HG02938 (cell line): ENCODE measurements at regions not wholly inside any gene's neighbourhood (a gene's known extent, or its start where the extent isn't known, plus 50 kb on each side); places are given as distances from the start of the nearest gene placed in this dataset.
"Not testable (repeated sequence)": the region's sequence is repeated elsewhere in the genome, so short reads cannot be mapped to it uniquely, and the experiment has no call there.

Source experiments
- ATAC-seq: cut with Tn5 transposase; IDR thresholded peaks from one replicate; pipeline ENCODE4 v1.9.1; 2021; ENCODE audit warnings: mild to moderate bottlenecking, moderate library complexity; ENCODE audit not compliant: unreplicated experiment

DNA sequence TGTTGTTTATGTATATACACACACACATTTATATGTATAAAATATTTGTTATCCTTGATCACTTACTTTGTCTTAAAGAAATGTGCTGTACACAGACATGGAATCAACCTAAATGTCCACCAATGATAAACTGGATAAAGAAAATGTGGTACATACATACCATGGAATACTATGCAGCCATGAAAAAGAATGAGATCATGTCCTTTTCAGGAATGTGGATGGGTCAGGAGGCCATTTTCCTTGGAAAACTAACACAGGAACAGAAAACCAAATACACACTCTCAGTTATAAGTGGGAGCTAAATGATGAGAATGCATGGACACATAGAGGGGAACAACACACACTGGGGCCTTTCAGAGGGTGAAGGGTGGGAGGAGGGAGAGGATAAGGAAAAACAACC, 534.7 kb downstream of the FLRT2 start:
- ATAC-seq, result not testable (repeated sequence)

GRCh38 chr14:86057018-86057667, 527.2 kb downstream of the FLRT2 start:
- ATAC-seq, result no peak

DNA sequence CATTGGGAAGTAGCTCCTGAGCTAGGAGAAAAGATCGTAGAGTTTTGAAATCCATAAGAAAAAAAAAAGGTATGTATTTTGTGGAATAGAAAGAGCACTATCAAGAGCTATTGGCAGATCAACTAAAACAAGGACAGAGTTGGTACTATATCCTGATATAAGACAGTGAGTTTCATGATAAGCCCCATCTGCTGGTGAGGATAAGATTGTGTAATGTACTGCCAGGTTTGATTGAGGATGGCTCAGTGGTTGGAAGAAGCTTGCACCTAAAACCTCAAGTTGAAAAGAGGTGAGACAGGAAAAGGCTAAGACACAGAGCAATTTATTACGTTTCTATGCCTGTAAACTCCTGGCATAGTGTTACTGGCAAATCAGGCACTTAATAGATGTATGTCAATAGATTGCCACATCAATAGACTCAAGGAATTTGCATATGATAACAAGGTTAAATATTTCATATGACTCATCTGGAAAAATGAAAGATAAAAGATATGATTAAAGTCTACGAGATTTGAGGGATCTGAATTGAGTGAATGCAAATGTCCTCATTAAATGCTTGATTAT, 525.6 kb downstream of the FLRT2 start:
- ATAC-seq, result no peak

- ATAC-seq, result no peak
Measured at GRCh38 chr14:86052868-86053267, 522.9 kb downstream of the FLRT2 start.

GRCh38 chr14:86050757-86051156, 520.8 kb downstream of the FLRT2 start:
- no peak for ATAC-seq

DNA sequence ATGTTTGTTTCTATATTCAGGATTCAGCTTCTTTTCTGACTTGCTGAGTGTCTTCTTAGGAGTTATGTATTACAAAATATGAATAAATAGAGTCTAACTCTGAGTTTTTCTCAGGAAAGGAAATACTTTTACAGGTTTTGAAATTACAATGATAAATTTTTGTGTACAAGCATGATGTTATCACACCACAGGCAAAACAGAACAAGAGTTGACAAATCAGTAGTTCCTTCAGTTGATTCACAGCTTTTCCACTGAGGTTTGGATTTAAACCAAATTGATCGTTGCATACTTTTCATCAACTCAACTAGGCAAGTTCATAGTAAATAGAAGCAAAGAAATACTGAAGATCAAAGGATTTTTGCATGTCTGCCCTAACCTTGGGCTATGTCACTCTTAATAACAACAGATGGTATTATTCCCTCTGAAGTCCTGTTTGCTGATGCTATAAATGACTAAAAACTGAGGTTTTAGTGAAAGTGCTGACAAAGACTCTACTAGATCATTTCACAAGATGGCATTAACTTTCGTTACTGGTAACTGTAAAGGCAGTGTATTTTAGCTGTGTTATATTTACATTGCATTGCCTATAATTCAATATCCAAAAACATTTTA, 520.2 kb downstream of the FLRT2 start:
- ATAC-seq, result no peak

- ATAC-seq, result no peak
Measured at GRCh38 chr14:86039176-86039575, 509.2 kb downstream of the FLRT2 start.

DNA sequence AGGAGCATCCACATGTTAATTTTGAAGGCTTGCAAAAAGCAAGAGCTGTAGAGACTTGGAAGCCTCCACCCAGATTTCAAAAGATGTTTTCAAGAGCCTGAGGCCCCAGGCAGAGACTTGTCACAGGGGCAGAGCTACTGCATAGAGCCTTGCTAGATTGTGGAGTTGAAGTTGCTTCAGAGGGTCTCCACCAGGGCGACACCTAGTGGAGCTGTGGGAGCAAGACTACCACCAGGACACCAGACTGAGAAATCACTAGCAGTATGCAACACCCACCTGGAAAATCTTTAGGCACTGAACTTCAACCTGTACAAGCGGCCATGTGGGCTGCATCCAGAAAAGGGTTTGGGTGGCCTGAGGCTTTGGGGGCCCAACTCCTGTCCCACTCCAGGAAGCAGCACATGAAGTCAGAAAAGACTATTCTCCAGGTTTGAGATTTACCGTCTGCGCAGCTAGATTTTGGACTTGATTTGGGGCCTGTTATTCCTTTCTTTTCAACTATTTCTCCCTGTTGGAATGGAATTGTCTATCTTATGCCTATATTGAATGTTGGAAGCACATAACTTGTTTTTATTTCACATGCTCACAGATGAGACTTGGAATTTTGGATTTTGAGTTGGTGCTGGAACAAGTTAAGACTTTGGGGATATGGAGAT, 508.6 kb downstream of the FLRT2 start:
- peak; percentile 78 for ATAC-seq

- ATAC-seq, result no peak
Measured at GRCh38 chr14:86035882-86036281, 505.9 kb downstream of the FLRT2 start.

DNA sequence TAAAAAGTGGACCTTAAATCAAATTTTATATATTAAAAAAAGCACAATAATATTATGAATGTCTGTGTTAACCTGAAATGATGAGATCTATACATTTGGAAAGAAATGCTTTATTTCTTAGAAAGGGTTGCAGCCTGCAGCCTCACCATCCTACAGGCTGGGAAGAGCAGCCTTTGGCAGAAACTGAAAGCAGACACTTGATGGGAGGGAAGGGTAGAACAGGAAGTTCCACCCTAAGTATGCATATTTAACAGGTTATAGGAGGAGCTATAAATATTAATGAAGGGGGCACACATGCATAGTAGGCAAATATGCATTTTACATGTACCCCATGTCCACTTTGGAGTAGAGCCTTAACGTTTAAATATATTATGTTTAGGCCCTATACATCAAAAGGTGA, 498.0 kb downstream of the FLRT2 start:
- no peak for ATAC-seq

GRCh38 chr14:86027144-86027543, 497.2 kb downstream of the FLRT2 start:
- no peak for ATAC-seq

DNA sequence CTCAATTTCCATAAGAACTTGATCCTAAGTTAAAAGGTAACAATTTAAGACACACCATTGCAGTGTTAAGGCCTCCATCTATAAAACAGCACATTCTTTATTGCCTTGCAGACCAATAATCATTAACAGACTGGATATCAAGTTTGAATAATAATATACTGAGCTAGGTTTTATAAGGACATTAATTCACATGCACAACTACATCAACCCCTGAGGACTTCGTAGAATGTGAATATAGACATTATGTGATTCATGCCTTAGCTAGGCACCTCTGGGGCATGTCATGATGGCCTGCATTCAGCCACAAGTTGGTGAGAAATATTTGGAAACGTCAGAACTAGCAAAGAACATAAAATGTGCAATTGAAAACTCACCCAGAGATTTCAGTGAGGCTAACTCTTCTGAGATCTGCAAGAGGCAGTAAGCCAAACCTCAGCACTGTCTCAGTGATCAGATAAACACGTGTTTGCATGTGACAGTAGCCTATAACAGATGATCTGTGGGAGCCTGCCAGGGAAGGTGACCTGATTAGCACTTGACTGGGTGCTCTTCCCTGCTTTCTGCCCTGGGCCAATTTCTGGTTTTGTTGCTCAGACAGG, 492.2 kb downstream of the FLRT2 start:
- ATAC-seq, result no peak

DNA sequence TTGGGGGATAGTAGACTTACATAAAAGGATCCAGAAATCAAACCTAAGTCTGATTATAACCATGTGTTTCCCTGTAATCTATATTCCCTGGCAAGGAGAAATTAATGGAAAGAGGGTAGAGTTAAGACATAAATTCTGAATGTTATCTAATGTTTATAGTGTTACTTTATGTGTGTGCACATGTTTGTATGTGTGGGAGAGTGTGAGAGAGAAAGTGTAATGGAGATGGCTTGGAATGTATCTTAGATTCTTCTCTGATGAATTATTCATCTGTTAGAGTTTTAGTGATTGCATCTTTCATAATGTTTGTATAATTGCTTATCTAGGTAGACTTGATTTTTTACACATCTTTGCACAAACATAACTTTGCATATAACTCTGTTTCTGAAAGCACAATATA, 490.9 kb downstream of the FLRT2 start:
- no peak for ATAC-seq

DNA sequence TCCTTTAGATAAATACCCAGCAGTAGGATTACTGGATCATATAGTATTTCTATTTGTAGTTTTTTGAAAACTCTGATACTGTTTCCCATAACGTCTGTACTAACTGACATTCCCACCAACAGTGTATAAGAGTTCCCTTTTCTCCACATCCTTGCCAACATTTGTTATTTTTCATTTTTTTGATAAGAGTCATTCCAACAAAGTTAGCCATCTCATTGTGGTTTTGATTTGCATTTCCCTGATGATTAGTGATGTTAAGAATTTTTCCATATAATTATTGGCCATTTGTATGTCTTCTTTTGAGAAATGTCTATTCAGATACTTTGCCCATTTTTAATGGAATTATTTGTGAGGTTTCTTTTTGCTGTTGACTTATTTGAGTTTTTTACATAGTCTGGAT, 486.0 kb downstream of the FLRT2 start:
- ATAC-seq, result no peak

GRCh38 chr14:86015511-86015910, 485.6 kb downstream of the FLRT2 start:
- ATAC-seq, result no peak

GRCh38 chr14:86013641-86014040, 483.7 kb downstream of the FLRT2 start:
- no peak for ATAC-seq

- no peak for ATAC-seq
Measured at GRCh38 chr14:86012461-86012860, 482.5 kb downstream of the FLRT2 start.

- no peak for ATAC-seq
Measured at GRCh38 chr14:86003998-86004397, 474.1 kb downstream of the FLRT2 start.

GRCh38 chr14:85996551-85996950, 466.6 kb downstream of the FLRT2 start:
- ATAC-seq, result no peak

DNA sequence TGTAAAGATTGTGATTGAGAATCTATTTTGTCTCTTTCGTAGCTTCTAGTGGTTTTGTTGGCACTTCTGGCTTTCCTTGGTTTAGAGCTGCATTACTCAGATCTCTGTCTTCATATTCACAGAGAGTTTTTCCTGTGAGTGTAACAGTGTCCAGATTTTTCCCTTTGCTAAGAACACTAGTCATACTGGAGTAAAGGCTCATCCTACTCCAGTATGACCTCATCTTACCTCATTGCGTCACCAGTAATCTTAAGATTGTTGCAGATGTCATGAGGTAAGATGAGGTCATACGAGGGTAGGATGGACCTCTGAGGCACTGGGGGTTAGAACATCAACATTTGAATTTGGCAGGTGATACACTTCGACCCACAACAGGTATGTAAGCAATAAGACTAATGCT, 461.2 kb downstream of the FLRT2 start:
- ATAC-seq, result no peak

- ATAC-seq, result no peak
Measured at GRCh38 chr14:85987907-85988306, 458.0 kb downstream of the FLRT2 start.

DNA sequence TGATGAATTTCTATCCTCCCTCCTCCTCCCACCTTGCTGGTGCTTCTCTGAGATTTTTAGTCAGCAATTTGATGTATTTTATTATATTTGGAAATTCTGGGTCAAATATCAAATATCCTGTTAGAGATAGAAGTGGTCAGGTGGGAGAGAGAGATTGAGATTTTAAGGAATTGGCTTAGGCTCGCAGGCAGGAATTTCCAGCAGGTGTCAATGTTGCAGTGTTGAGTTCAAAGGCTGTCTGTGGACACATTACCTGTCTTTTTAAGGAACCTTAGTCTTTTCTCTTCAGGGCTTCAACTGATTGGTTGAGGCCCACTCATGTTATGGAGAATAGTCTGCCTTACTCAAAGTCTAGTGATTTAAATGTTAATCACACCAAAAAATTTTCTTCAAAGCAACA, 457.3 kb downstream of the FLRT2 start:
- no peak for ATAC-seq
